ENCODE measurements at regions not wholly inside any gene's neighbourhood (a gene's known extent, or its start where the extent isn't known, plus 50 kb on each side); places are given as distances from the start of the nearest gene placed in this dataset.

GRCh38 chr4:184292877-184293276 is 75.2 kb upstream of the ENPP6 start:
- no peak for TF ChIP-seq POLR2A (IDR thresholded peaks at IDR 0.05)
- TF ChIP-seq POLR2AphosphoS5 (IDR thresholded peaks at IDR 0.05) = no peak
